GM13977 (cell line): ENCODE measurements at regions not wholly inside any gene's neighbourhood (a gene's known extent, or its start where the extent isn't known, plus 50 kb on each side); places are given as distances from the start of the nearest gene placed in this dataset.

Experiments
- DNase-seq: peaks from one replicate; pipeline ENCODE4 v3.0.0; 2012; ENCODE audit warnings: low spot score
- in situ Hi-C: fragments of 300-500 bp; cut with MboI; formaldehyde crosslinking; loops from one replicate; pipeline ENCODE4 v1.12.0; 2022; ENCODE audit warnings: low sequenced_read_pairs, low pct_unique_long_range_greater_than_20kb, mixed read lengths, inconsistent platforms; ENCODE audit not compliant: unreplicated experiment
- TF ChIP-seq, protein P1 (sequence below): IDR thresholded peaks from 2 replicates; pipeline ENCODE4 v1.5.1; 2012; ENCODE audit warnings: mild to moderate bottlenecking, control low read depth; ENCODE audit not compliant: insufficient read depth; ENCODE audit errors: extremely low read depth, missing control alignments

DNA sequence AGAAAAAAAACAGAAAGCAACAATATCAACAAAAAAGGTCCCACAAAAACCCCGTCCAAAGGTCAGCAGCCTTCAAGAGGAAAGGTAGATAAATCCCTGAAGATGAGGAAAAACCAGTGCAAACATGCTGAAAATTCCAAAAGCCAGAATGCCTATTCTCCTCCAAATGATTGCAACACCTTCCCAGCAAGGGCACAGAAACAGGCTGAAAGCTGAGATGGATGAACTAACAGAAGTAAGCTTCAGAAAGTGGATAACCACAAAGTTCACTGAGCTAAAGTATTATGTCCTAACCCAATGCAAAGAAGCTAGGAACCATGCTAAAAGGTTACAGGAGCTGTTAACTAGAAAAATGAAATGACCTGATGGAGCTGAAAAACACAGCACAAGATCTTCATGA, 226.4 kb upstream of the DSEL start:
- no peak for DNase-seq
- TF ChIP-seq, protein P1, sequence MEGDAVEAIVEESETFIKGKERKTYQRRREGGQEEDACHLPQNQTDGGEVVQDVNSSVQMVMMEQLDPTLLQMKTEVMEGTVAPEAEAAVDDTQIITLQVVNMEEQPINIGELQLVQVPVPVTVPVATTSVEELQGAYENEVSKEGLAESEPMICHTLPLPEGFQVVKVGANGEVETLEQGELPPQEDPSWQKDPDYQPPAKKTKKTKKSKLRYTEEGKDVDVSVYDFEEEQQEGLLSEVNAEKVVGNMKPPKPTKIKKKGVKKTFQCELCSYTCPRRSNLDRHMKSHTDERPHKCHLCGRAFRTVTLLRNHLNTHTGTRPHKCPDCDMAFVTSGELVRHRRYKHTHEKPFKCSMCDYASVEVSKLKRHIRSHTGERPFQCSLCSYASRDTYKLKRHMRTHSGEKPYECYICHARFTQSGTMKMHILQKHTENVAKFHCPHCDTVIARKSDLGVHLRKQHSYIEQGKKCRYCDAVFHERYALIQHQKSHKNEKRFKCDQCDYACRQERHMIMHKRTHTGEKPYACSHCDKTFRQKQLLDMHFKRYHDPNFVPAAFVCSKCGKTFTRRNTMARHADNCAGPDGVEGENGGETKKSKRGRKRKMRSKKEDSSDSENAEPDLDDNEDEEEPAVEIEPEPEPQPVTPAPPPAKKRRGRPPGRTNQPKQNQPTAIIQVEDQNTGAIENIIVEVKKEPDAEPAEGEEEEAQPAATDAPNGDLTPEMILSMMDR: no peak
- in situ Hi-C loops: no loop called here

DNA sequence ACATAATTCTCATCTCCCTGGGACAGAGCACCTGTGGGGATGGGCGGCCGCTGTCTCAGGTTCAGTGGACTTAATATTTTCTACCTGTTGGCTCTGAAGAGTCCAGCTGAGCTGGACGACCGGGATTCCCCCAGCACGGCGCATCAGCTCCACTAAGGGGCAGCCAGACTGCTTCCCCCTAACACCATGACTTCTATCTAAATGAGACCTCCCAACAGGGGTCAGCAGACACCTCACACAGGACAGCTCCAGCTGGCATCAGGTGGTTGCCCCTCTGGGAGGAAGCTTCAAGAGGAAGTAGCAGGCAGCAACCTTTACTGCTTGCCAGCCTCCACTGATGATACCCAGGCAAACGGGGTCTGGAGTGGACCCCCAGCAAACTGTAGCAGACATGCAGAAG, 226.0 kb upstream of the DSEL start:
- in situ Hi-C loops: no loop called here
- TF ChIP-seq, protein P1: no peak
- DNase-seq: no peak

DNA sequence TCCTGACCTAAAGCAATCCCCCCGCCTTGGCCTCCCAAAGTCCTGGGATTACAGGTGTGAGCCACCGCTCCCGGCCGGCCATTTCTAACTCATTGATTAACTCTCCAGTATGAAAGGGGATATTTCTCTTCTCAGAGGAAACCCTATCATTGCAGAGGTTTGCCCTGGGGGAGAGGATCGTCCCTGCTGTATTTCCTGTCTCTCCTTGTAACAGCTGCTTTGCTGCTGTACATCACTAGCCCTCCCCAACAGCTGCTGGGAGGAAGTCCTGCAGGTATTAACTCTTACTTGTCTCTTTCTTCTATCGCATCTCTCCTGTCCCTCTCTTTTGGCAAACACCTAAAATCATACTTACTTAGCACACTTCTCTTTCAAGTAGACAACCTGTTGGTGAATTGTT, 219.0 kb upstream of the DSEL start:
- DNase-seq: no peak
- in situ Hi-C loops: no loop called here
- TF ChIP-seq, protein P1: no peak

DNA sequence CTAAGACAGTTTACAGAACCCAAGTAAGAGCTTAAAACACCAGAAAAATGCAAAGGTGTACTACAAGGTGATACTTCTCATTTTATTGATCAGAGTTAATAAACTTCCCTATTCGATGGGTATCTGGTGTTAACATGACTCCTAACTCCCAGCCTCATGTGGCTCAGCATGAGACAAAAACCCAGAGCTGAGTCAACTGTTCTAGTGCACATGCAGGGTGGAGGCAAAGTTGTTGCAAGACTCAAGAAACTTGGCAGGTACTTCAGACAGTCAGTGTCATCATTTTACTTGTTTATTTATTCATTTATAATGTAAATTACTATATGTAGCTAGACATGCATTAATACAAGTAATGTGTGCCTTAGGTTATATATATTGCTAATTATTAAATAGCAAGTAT, 216.6 kb upstream of the DSEL start:
- in situ Hi-C loops: no loop called here
- no peak for DNase-seq

DNA sequence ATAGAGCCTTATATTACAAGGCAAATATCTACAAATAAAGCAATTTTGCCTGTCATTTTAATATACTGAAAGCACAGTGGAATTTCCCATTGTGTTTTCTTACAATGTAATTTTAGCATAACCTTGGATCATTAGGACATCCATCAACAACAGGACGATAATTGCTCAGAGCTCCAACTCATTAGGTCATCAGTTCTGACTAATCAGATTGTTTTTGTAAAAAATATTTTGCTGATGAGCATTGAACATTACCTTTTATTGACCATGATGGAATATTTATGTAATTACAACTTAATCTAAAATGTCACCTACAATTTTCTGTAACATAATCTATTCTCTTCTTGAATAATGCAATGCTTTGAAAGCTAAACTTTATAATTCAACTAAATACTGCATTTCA, 215.3 kb upstream of the DSEL start:
- TF ChIP-seq, protein P1: no peak
- DNase-seq: no peak
- in situ Hi-C loops: no loop called here

More for the DNA sequence above, 216.6 kb upstream of the DSEL start:
- TF ChIP-seq, protein P1: no peak

DNA sequence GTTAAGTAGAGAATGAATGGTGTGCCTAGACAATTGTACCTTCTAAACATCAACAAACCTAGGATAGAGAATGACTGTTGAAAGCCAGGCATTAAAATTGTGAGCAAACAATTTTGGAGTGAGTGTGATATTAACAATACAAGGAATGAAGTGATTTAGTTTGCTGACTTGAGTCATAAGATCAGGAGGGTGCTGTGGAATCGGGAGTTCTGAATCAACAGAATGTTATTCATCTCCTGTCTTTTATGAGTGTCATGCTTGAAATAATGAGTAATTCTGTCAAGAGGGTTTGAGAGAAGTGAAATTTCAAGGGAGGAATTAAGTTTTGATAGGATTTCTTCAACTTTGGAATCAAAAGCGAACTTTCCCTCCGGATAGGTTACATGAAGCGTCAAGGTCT, 214.4 kb upstream of the DSEL start:
- in situ Hi-C loops: no loop called here
- TF ChIP-seq, protein P1: no peak
- no peak for DNase-seq

DNA sequence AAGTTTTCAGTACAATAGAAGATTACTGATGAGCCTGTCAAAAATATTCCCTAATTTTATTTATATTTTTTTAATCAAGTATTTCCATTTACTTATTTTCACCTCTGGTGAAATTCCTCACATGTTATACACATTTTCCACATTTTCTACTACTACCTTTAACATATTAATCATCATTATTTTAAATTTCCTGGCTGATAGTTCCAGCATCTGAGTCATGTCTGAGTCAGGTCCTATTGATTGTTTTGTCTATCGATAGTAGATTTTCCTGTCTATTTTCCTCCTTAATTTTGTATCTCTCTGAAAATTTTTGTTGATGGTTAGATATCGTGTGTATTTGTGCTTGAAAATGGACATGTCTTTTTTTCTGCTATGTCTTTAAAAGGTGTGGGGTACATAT, 211.8 kb upstream of the DSEL start:
- TF ChIP-seq, protein P1: no peak
- in situ Hi-C loops: no loop called here
- no peak for DNase-seq
